ENCODE measurements at regions not wholly inside any gene's neighbourhood (a gene's known extent, or its start where the extent isn't known, plus 50 kb on each side); places are given as distances from the start of the nearest gene placed in this dataset.

- no peaks in the 10 kb centered on the region for H3K27me3 ChIP-seq (replicated peaks; ENCODE audit: control insufficient read depth, insufficient read depth, low read length)
- H3K36me3 ChIP-seq (ENCODE audit: control insufficient read depth, insufficient read depth, low read length), result no peaks in the 10 kb centered on the region
- no peak for DNase-seq (ENCODE audit: extremely low read depth, insufficient read length)
- H3K4me3 ChIP-seq (replicated peaks; ENCODE audit: low read depth, low read length), result no peak overlapping the region
- TF ChIP-seq, protein P1, sequence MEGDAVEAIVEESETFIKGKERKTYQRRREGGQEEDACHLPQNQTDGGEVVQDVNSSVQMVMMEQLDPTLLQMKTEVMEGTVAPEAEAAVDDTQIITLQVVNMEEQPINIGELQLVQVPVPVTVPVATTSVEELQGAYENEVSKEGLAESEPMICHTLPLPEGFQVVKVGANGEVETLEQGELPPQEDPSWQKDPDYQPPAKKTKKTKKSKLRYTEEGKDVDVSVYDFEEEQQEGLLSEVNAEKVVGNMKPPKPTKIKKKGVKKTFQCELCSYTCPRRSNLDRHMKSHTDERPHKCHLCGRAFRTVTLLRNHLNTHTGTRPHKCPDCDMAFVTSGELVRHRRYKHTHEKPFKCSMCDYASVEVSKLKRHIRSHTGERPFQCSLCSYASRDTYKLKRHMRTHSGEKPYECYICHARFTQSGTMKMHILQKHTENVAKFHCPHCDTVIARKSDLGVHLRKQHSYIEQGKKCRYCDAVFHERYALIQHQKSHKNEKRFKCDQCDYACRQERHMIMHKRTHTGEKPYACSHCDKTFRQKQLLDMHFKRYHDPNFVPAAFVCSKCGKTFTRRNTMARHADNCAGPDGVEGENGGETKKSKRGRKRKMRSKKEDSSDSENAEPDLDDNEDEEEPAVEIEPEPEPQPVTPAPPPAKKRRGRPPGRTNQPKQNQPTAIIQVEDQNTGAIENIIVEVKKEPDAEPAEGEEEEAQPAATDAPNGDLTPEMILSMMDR (IDR thresholded peaks at IDR 0.05; ENCODE audit: insufficient read depth, low read length, poor library complexity, severe bottlenecking), result no peak
Measured at GRCh38 chr10:58894929-58895328, 281.5 kb upstream of the PHYHIPL start.

DNA sequence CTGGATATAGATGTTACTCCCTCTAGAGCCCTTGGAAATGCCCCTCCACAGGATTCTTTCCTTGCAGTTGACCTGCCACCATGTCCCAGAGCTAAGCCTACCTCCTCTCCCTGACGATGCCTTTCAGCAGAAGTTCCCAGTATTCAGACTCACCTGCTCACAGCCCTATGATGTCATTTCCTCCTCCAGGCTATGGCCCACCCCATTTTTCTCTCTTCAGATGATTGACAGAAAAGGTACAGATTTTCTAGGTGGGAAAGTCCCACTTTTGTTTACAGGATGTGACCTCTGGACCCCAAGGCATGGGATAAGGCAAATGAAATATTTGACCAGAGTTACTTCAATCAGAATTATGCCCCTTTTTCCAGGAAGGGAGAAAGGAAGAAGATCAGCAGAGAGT is 280.2 kb upstream of the PHYHIPL start:
- H3K27me3 ChIP-seq (replicated peaks; ENCODE audit: control insufficient read depth, insufficient read depth, low read length), result no peaks in the 10 kb centered on the region
- H3K4me3 ChIP-seq (replicated peaks; ENCODE audit: low read depth, low read length), result no peak overlapping the region
- H3K36me3 ChIP-seq (ENCODE audit: control insufficient read depth, insufficient read depth, low read length), result no peaks in the 10 kb centered on the region
- DNase-seq (ENCODE audit: extremely low read depth, insufficient read length), result no peak
- TF ChIP-seq, protein P1 (IDR thresholded peaks at IDR 0.05; ENCODE audit: insufficient read depth, low read length, poor library complexity, severe bottlenecking), result no peak

GRCh38 chr10:58897236-58897635 is 279.2 kb upstream of the PHYHIPL start:
- no peak for DNase-seq (ENCODE audit: extremely low read depth, insufficient read length)
- Histone ChIP-seq H3K36me3 (ENCODE audit: control insufficient read depth, insufficient read depth, low read length) (no peaks in the 10 kb centered on the region), H3K4me3 (replicated peaks; ENCODE audit: low read depth, low read length) (no peak overlapping the region), H3K27me3 (replicated peaks; ENCODE audit: control insufficient read depth, insufficient read depth, low read length) (no peaks in the 10 kb centered on the region)
- TF ChIP-seq, protein P1 (IDR thresholded peaks at IDR 0.05; ENCODE audit: insufficient read depth, low read length, poor library complexity, severe bottlenecking), result no peak

DNA sequence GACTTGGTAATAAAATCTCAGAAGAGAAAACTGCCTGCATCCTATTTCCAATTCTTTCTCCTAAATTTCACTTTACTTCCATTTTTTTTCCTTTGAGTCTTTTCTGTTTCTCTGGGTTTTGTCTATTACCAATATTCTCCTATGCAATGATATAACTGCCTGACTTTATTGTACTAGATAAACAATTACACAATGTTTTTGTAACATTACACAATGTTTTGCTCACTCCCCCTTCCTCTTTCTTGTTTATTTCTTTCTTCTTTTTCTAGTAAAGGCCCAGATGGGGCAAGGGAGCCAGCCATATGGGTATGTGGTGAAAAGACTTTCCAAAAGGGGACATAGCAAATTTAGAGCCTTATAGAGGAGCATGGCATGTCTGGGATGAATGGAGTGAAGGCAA is 278.7 kb upstream of the PHYHIPL start:
- no peaks in the 10 kb centered on the region for H3K27me3 ChIP-seq (replicated peaks; ENCODE audit: control insufficient read depth, insufficient read depth, low read length)
- no peaks in the 10 kb centered on the region for H3K36me3 ChIP-seq (ENCODE audit: control insufficient read depth, insufficient read depth, low read length)
- no peak overlapping the region for H3K4me3 ChIP-seq (replicated peaks; ENCODE audit: low read depth, low read length)
- no peak for DNase-seq (ENCODE audit: extremely low read depth, insufficient read length)
- TF ChIP-seq, protein P1 (IDR thresholded peaks at IDR 0.05; ENCODE audit: insufficient read depth, low read length, poor library complexity, severe bottlenecking), result no peak

DNA sequence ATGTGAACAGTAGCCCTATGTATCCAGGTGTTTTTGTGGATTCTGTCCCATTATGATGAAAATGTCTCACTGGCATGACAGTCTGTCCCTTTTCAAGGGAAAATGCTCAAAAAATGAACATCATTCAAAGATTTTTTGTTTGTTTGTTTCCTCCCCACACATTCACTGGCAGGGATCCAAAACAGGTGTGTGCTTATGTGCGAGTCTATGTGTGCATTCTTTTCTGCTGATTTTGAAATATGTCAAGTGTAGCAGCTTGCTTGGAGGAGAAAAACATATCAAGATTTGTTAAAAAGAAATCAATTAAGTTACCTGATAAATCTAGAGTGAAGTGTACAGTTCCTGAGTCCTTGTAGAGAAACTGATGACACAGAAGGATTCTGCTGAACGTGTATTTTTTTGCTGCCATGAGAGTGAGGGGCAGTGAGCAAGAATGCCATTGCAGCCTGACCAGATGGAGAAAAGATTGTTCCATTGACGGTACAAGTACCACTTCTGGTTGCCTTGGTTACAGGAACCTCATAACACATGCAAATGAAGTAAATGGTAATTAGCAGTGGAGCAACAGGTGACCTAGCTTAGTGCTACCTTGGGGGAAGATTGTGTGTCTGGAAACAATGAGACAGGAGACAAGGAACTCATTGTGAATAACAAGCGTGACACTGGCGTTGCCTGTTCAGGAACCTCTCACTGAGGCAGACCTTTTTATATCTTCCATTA is 277.4 kb upstream of the PHYHIPL start:
- Histone ChIP-seq H3K36me3 (ENCODE audit: control insufficient read depth, insufficient read depth, low read length) (no peaks in the 10 kb centered on the region), H3K27me3 (replicated peaks; ENCODE audit: control insufficient read depth, insufficient read depth, low read length) (no peaks in the 10 kb centered on the region; the same call in 1 of the 2 replicates), H3K4me3 (replicated peaks; ENCODE audit: low read depth, low read length) (no peak overlapping the region)
- no peak for DNase-seq (ENCODE audit: extremely low read depth, insufficient read length)
- TF ChIP-seq, protein P1 (IDR thresholded peaks at IDR 0.05; ENCODE audit: insufficient read depth, low read length, poor library complexity, severe bottlenecking), result no peak

Measured in GM06990 (cell line).